ENCODE measurements at regions not wholly inside any gene's neighbourhood (a gene's known extent, or its start where the extent isn't known, plus 50 kb on each side); places are given as distances from the start of the nearest gene placed in this dataset.

- TF ChIP-seq, protein P1, sequence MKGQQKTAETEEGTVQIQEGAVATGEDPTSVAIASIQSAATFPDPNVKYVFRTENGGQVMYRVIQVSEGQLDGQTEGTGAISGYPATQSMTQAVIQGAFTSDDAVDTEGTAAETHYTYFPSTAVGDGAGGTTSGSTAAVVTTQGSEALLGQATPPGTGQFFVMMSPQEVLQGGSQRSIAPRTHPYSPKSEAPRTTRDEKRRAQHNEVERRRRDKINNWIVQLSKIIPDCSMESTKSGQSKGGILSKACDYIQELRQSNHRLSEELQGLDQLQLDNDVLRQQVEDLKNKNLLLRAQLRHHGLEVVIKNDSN (IDR thresholded peaks at IDR 0.05; ENCODE audit: borderline replicate concordance, extremely low read length, insufficient read depth, low read depth, low read length) = no peak
- TF ChIP-seq CTCF (IDR thresholded peaks at IDR 0.05 in 2 of 3, conservative IDR thresholded peaks at IDR 0.05 in 1 of 3; ENCODE audit: control insufficient read depth in 2 of 3, extremely low read depth in 1 of 3, insufficient read depth in 1 of 3, low read depth in 3 of 3, low read length in 3 of 3) (no peak), ZBTB33 (IDR thresholded peaks at IDR 0.05) (no peak), PKNOX1 (IDR thresholded peaks at IDR 0.05) (no peak), FOXK2 (IDR thresholded peaks at IDR 0.05) (no peak), CBFB (IDR thresholded peaks at IDR 0.05; ENCODE audit: low read depth) (no peak), GABPA (IDR thresholded peaks at IDR 0.05; ENCODE audit: low read depth) (no peak), POLR2A (IDR thresholded peaks at IDR 0.05; ENCODE audit: low read depth, low read length) (no peak), MXI1 (IDR thresholded peaks at IDR 0.05; ENCODE audit: low read depth, low read length) (no peak), SMAD1 (IDR thresholded peaks at IDR 0.05; ENCODE audit: low read depth, partially characterized antibody) (no peak)
- TF ChIP-seq, protein P2, sequence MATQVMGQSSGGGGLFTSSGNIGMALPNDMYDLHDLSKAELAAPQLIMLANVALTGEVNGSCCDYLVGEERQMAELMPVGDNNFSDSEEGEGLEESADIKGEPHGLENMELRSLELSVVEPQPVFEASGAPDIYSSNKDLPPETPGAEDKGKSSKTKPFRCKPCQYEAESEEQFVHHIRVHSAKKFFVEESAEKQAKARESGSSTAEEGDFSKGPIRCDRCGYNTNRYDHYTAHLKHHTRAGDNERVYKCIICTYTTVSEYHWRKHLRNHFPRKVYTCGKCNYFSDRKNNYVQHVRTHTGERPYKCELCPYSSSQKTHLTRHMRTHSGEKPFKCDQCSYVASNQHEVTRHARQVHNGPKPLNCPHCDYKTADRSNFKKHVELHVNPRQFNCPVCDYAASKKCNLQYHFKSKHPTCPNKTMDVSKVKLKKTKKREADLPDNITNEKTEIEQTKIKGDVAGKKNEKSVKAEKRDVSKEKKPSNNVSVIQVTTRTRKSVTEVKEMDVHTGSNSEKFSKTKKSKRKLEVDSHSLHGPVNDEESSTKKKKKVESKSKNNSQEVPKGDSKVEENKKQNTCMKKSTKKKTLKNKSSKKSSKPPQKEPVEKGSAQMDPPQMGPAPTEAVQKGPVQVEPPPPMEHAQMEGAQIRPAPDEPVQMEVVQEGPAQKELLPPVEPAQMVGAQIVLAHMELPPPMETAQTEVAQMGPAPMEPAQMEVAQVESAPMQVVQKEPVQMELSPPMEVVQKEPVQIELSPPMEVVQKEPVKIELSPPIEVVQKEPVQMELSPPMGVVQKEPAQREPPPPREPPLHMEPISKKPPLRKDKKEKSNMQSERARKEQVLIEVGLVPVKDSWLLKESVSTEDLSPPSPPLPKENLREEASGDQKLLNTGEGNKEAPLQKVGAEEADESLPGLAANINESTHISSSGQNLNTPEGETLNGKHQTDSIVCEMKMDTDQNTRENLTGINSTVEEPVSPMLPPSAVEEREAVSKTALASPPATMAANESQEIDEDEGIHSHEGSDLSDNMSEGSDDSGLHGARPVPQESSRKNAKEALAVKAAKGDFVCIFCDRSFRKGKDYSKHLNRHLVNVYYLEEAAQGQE (IDR thresholded peaks at IDR 0.05; ENCODE audit: low read depth, low read length) = no peak
These were observed 102.4 kb downstream of the GATA3 start for GRCh38 chr10:8156918-8157317.
